ENCODE measurements at regions not wholly inside any gene's neighbourhood (a gene's known extent, or its start where the extent isn't known, plus 50 kb on each side); places are given as distances from the start of the nearest gene placed in this dataset.

DNA sequence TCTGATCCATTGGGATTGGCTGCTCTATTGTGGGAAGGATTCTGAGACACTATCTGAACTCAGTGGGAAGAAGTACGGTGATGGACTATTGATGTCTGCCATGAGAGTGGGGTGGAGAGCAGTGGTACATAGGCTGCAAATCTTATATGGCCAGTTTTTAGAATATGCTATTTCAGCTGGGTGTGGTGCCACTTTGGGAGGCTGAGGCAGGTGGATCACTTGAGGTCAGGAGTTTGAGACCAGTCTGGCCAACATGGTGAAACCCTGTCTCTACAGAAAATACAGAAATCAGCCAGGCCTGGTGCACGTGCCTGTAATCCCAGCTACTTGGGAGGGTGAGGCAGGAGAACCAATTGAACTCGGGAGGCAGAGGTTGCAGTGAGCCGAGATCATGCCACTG is 505.9 kb downstream of the MED13L start:
- TF ChIP-seq POLR2A (IDR thresholded peaks at IDR 0.05; ENCODE audit: low read length): no peak
- no peak for TF ChIP-seq GATA1 (IDR thresholded peaks at IDR 0.05; ENCODE audit: low read depth, low read length)

All from erythroblast (primary cell).